Vagina (tissue), 2 donors: ENCODE measurements at regions not wholly inside any gene's neighbourhood (a gene's known extent, or its start where the extent isn't known, plus 50 kb on each side); places are given as distances from the start of the nearest gene placed in this dataset.

Experiments used
- DNase-seq, 2 donors: peaks; one replicate each; pipeline ENCODE4 v3.0.0-alpha.2; 2017; ENCODE audit errors: extremely low spot score in 2 of 2
- H3K27ac ChIP-seq: fragments of 200-600 bp; sonication (generic); one replicate; pipeline ENCODE4 v1.5.1; 2019
- H3K27me3 ChIP-seq: fragments of 200-600 bp; sonication (generic); one replicate; pipeline ENCODE4 v1.5.1; 2019
- H3K36me3 ChIP-seq, 2 donors: fragments of 200-600 bp; sonication (generic); one replicate each; pipeline ENCODE4 v1.5.1; 2017 to 2019
- H3K4me1 ChIP-seq: fragments of 200-600 bp; sonication (generic); one replicate; pipeline ENCODE4 v1.5.1; 2019
- H3K4me3 ChIP-seq, 2 donors: fragments of 200-600 bp; sonication (generic); 1 replicate in 1 of 2; 2 replicates in 1 of 2; pipeline ENCODE4 v1.5.1; 2016 to 2019
- H3K9me3 ChIP-seq: fragments of 200-600 bp; sonication (generic); one replicate; pipeline ENCODE4 v1.5.1; 2019
- POLR2A ChIP-seq, 2 donors: fragments of 450-650 bp; IDR thresholded peaks; one replicate each; pipeline ENCODE4 v1.6.1; 2017; ENCODE audit warnings: antibody characterized with exemption in 2 of 2, mild to moderate bottlenecking in 2 of 2, moderate library complexity in 2 of 2
- POLR2AphosphoS5 ChIP-seq, 2 donors: sonication (generic); formaldehyde crosslinking; IDR thresholded peaks; one replicate each; pipeline ENCODE4 v1.9.0; 2017; ENCODE audit warnings: antibody characterized with exemption in 2 of 2, mild to moderate bottlenecking in 2 of 2, low read depth in 1 of 2; ENCODE audit not compliant: insufficient read depth in 1 of 2
- intact Hi-C: fragments of 100-400 bp; cut with DNase I; formaldehyde crosslinking; loops from one replicate; pipeline ENCODE4 v1.15.1; 2023
- TF ChIP-seq, protein P1 (sequence below), 3 experiments: fragments of 450-650 bp in 2 of 3; fragments of 200-600 bp in 1 of 3; sonication (generic) in 1 of 3; IDR thresholded peaks; one replicate each; pipeline ENCODE4 v1.5.1; 2017 to 2019; ENCODE audit warnings: antibody characterized with exemption in 3 of 3, mild to moderate bottlenecking in 2 of 3, moderate library complexity in 2 of 3

DNA sequence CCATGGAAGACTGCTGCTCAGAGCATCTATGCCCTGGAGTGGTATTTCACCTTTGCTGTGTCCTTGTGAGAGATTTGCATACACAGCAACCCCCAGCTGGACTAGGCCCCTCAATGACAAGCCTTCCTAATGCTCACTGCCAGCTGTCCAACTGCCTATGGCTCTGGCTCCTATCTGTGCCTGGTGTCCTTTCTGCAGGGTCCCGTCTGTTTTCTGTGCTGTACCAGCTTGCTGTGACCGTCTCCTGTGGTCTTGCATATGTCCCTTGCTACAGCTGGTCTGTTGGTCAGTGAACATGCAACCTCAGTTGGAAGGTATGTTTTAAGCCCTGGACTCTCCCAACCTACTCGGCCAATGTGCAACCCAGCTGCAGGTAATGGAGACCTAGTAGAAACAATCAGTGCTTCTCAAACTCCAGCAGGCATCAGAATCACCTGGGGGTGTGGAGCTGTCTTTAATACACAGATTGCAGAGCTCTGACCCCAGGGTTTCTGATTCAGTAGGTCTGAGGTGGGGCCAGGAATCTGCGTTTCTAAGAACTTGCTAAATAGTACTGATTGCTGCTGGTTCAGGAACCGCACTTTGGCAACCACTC, 306.4 kb upstream of the ZNF32 start:
- DNase-seq = peak in 1 of 2 donors; percentile 67
- intact Hi-C loops = no loop called here
- Histone ChIP-seq H3K27ac (no peak overlapping the region), H3K4me3 (no peak overlapping the region), H3K4me1 (no peaks in the 10 kb centered on the region), H3K27me3 (no peaks in the 10 kb centered on the region), H3K9me3 (no peaks in the 10 kb centered on the region), H3K36me3 (no peaks in the 10 kb centered on the region)
- TF ChIP-seq POLR2A (IDR thresholded peaks at IDR 0.05) (no peak), POLR2AphosphoS5 (IDR thresholded peaks at IDR 0.05; ENCODE audit: insufficient read depth in 1 of 2, low read depth in 1 of 2) (no peak)
- TF ChIP-seq, protein P1, sequence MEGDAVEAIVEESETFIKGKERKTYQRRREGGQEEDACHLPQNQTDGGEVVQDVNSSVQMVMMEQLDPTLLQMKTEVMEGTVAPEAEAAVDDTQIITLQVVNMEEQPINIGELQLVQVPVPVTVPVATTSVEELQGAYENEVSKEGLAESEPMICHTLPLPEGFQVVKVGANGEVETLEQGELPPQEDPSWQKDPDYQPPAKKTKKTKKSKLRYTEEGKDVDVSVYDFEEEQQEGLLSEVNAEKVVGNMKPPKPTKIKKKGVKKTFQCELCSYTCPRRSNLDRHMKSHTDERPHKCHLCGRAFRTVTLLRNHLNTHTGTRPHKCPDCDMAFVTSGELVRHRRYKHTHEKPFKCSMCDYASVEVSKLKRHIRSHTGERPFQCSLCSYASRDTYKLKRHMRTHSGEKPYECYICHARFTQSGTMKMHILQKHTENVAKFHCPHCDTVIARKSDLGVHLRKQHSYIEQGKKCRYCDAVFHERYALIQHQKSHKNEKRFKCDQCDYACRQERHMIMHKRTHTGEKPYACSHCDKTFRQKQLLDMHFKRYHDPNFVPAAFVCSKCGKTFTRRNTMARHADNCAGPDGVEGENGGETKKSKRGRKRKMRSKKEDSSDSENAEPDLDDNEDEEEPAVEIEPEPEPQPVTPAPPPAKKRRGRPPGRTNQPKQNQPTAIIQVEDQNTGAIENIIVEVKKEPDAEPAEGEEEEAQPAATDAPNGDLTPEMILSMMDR (IDR thresholded peaks at IDR 0.05) = no peak

DNA sequence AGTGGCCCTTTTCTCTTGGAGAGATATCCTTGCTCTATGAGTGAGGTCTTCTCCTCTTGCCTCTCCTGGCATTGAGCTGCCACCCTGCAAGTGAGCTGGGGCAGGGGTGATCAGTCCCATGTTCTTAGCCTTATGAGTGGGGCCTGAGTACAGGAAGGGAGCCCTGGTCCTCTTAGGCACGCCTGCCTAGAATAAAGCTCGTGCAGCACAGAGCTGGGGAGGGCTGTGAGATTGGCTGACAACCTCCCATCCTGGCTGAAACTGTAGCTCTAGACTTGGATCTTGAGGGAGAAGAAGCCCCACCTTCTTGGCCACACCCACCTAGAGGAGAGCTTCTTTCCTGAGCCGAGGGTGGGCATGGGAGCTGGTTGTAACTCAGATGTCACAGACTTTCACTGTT, 305.0 kb upstream of the ZNF32 start:
- no peaks in the 10 kb centered on the region for H3K9me3 ChIP-seq
- H3K4me3 ChIP-seq = no peak overlapping the region
- intact Hi-C loops = no loop called here
- H3K27ac ChIP-seq = no peak overlapping the region
- no peaks in the 10 kb centered on the region for H3K4me1 ChIP-seq
- TF ChIP-seq, protein P1 (IDR thresholded peaks at IDR 0.05) = no peak
- no peak for TF ChIP-seq POLR2AphosphoS5 (IDR thresholded peaks at IDR 0.05; ENCODE audit: insufficient read depth in 1 of 2, low read depth in 1 of 2)
- no peak for TF ChIP-seq POLR2A (IDR thresholded peaks at IDR 0.05)
- DNase-seq = peak in 1 of 2 donors; percentile 77
- no peaks in the 10 kb centered on the region for H3K36me3 ChIP-seq
- no peaks in the 10 kb centered on the region for H3K27me3 ChIP-seq

DNA sequence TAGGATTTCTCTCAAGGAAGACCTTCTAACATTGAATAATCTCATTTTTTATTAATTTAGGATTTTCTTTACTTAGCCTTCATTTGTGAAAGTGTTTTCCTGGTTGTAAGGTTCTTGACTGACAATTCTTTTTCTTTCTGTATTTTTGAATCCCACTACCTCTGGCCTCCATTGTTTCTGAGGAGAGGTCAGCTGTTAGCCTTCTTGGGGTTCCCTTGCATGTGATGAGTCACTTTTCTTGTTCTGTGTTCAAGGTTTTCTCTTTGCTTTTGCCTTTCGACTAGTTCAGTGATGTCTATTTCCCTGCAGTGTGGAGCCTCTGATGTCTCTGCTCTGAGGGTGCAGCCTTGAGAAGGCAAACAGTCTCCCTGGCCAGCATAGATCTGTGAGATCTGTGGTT, 304.1 kb upstream of the ZNF32 start:
- no peaks in the 10 kb centered on the region for H3K27me3 ChIP-seq
- H3K9me3 ChIP-seq = no peaks in the 10 kb centered on the region
- peak in 1 of 2 donors; percentile 70 for DNase-seq
- no peaks in the 10 kb centered on the region for H3K36me3 ChIP-seq
- no peak overlapping the region for H3K27ac ChIP-seq
- TF ChIP-seq, protein P1 (IDR thresholded peaks at IDR 0.05) = no peak
- TF ChIP-seq POLR2AphosphoS5 (IDR thresholded peaks at IDR 0.05; ENCODE audit: insufficient read depth in 1 of 2, low read depth in 1 of 2) = no peak
- no peak for TF ChIP-seq POLR2A (IDR thresholded peaks at IDR 0.05)
- no peaks in the 10 kb centered on the region for H3K4me1 ChIP-seq
- intact Hi-C loops = no loop called here
- no peak overlapping the region for H3K4me3 ChIP-seq

DNA sequence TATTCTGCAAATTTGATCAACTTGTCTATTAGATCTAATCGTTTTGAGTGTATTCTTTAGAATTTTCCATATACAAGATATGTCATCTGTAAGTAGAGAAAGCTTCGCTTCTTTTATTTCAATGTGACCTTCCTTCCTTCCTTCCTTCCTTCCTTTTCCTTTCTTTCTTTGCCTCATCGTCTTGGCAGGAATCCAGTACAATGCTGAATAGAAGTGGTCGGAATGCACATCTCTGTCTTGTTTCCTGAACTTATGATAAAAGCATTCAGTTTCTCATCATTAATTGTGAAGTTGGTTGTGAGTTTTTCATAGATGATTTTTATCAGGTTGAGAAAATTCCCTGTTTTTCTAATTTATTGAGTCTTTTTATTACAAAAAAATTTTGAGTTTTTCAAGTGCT, 300.7 kb upstream of the ZNF32 start:
- DNase-seq = no peak
- TF ChIP-seq, protein P1 (IDR thresholded peaks at IDR 0.05) = no peak
- no peak for TF ChIP-seq POLR2AphosphoS5 (IDR thresholded peaks at IDR 0.05; ENCODE audit: insufficient read depth in 1 of 2, low read depth in 1 of 2)
- TF ChIP-seq POLR2A (IDR thresholded peaks at IDR 0.05) = no peak
- Histone ChIP-seq H3K27me3 (no peaks in the 10 kb centered on the region), H3K36me3 (no peaks in the 10 kb centered on the region), H3K27ac (no peak overlapping the region), H3K9me3 (no peaks in the 10 kb centered on the region), H3K4me3 (no peak overlapping the region), H3K4me1 (no peaks in the 10 kb centered on the region)
- intact Hi-C loops = no loop called here

DNA sequence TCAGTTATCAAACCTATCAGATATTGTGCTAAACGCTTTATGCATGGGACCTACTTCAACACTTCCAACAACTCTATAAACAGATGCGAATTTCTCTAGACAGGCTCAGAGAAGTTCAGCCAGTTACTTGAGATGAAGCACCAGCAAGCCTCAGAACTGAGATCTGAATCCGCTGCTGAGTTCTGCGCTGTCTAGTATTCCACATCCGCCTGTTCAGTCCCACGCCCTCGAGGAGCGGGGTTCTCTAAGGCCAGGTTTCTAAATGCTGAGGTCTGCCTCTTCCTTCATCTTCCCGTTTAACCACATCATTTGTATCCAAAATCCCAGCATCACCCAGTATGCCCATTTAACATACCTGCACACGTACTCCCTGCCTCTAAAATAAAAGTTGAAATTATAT, 297.8 kb upstream of the ZNF32 start:
- no peak overlapping the region for H3K4me3 ChIP-seq
- H3K36me3 ChIP-seq = no peaks in the 10 kb centered on the region
- H3K27me3 ChIP-seq = no peaks in the 10 kb centered on the region
- H3K27ac ChIP-seq = no peak overlapping the region
- no peak for DNase-seq
- no peaks in the 10 kb centered on the region for H3K9me3 ChIP-seq
- intact Hi-C loops = no loop called here
- TF ChIP-seq, protein P1 (IDR thresholded peaks at IDR 0.05) = no peak
- no peak for TF ChIP-seq POLR2A (IDR thresholded peaks at IDR 0.05)
- no peak for TF ChIP-seq POLR2AphosphoS5 (IDR thresholded peaks at IDR 0.05; ENCODE audit: insufficient read depth in 1 of 2, low read depth in 1 of 2)
- peaks cover 13% of the 10 kb centered on the region for H3K4me1 ChIP-seq
